GM18507 (cell line): ENCODE measurements at regions not wholly inside any gene's neighbourhood (a gene's known extent, or its start where the extent isn't known, plus 50 kb on each side); places are given as distances from the start of the nearest gene placed in this dataset.

Experiments used
- DNase-seq: peaks from one replicate; pipeline ENCODE4 v3.0.0; 2011; ENCODE audit warnings: low read depth; ENCODE audit not compliant: insufficient read length; ENCODE audit errors: extremely low spot score
- FAIRE-seq: peaks from 2 replicates; lab custom pipeline; 2011; peaks lifted over from hg19 to GRCh38; lab: Jason Lieb, UNC

DNA sequence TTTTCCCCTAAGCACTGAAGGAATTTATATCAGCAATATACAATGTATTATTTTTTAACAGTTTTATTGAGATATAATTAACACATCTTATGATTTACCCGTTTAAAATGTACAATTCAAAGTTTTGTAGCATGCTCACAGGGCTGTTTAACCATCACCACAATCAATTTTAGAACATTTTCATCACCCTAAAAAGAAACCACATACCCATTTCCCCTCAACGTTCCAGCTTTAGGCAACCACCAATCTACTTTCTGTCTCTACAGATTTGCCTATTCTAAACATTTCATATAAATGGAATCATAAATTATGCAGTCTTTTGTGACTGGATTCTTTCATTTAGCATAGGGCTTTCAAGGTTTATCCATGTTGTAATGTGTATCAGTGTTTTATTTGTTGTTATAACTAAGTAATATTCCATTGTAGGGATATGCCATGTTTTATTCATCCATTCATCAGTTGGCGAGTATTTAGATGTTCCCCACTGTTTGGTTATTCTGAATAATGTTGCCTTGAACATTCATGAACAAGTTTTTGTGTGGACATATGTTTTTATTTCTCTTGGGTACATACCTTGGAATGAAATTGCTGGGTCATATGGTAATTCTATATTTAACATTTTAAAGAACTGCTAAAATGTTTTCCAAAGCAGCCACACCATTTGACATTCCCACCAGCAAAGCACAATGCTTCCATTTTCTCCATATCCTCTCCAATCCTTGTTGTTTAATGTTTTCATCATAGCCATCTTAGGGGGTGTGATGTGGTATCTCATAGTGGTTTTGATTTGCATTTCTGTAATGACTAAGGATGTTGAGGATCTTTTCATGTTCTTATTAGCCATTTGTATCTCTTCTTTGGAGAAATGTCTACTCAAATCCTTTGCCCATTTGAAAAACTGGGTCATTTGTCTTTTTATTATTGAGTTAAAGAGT lies 188.5 kb downstream of the TM2D1 start:
- FAIRE-seq (no peak), DNase-seq (no peak)

DNA sequence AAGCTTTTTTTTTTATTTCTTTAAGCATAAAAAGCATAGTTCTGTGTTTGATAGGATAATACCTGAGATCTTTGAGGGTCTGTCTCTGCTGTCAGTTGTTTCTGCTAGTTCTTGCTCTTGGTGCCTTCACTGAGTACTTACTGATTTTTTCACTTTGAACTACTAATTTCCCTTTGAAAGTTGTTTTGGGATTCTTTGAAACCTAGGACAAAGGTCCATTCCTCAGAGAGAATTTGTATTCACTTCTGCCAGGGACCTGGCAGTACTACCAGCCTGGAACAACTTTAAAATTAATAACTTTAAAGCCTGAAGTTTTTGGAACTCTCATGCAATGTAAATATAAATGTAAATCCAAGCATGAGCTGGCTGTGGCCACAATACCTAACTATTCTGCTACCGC lies 190.1 kb downstream of the TM2D1 start:
- DNase-seq (no peak), FAIRE-seq (no peak)

DNA sequence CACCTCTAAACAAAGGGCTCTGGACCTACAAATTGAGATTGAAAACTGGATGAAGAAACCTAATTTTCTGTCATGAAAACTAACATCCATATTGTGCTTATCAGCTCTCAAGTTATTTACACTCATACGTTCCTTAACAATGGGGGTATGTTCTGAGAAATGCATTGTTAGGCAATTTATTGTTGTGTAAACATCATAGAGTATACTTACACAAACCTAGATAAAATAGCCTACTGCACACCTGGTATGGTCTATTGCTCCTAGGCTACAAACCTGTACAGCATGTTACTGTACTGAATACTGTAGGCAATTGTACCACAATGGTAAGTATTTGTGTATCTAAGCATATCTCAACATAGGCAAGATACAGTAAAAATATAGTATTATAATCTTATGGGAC lies 191.4 kb downstream of the TM2D1 start:
- DNase-seq (no peak), FAIRE-seq (no peak)

DNA sequence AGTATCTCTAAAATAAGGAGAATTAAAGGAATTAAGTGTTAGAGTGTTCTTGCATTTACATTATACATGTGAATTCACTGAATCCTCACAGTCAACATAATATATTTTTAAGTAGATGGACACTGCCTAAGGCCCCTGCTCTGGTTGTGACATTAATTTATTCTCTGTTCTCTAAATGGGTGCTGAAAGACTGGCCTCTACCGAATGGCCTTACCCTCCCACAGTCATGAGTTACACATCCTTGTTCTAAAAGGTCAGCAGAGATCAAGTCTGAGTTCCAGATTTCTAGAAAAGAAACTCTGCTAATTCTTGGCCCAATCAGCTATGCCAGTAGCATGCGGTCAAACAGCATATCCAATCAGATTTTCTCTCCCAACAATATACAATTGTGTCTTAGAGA lies 193.2 kb downstream of the TM2D1 start:
- DNase-seq (no peak), FAIRE-seq (no peak)

DNA sequence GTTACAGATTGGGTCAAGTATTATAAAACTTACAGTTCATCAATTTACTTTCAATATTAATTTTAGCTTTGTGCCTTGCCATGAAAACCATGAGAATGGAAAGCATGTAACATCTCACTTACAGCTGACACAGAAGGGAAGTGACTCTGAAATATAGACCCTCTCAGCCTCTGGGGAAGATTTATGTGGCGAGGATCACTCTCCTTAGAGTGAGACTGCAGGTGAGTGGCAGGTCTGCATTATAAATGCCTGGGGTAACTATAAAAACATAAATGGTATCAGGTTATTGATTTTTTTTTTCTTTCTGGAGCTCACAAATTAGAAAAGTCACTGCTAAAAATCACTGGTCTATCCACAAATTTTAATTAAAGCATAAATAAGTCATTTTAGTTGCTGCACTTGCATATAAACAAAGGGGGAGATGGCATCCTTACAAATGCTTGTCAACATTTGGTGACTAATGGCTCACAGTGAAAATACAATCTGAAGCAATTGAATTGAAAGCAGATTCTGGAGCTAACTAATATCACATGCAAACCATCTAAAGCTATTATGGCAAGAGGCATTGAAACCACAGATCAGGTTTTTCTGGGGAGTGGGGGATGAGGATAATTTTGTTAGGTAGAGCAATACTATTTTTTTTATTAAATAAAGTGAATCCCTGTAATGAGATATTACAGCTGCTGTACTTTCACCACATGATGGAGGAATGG lies 200.9 kb downstream of the TM2D1 start:
- FAIRE-seq (no peak), DNase-seq (no peak)

DNA sequence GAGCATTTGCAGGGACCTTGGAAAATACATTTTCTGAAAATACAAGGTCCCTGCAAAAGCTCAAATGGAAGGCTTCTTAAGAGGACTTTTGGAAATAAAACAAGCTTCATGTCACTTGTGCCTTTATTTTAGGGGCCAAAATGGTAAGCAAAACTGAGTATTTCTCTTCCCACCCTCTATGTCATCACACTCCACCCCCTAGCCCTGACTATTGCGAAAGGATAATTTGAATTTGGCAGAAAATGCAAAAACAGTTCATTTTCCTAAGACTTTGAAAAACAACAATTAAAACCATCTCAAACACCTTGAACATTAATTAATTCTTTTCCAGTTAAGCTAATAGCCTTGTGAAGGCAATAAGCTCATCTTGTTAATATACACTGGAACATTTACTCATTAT lies 201.7 kb downstream of the TM2D1 start:
- no peak for DNase-seq
- no peak for FAIRE-seq

DNA sequence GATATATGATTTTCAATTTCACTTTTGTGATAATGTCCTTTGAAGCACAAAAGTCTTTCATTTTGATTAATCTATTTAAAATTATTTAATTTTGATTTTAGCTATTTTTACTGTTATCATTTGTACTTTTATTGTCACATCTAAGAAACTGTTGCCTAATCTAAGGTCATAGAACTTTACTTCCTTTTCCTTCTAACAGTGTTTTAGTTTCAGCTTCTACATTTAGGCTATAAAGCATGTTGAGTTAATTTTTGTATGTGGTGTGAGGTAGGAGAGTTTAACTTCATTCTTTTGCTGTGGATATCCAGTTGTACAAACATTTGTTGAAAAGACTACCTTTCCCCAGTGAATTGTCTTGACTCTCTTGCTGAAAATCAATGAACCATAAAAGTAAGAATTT lies 204.5 kb downstream of the TM2D1 start:
- FAIRE-seq (no peak), DNase-seq (no peak)

DNA sequence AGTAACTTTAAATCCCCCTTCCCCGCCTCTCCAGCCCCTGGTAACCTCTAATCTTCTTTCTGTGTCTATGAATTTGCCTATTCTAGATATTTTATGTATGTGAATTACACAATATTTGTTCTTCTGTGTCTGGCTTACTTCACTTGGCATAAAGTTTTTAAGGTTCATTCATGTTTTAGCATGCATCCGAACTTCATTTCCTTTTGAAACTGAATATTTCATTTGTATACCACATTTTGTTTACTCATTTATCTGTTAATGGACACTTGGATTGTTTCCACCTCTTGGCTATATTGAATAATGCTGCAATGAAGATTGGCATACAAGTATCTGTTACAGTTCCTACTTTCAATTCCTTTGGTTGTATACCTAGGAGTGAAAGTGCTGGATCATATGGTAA lies 205.3 kb downstream of the TM2D1 start:
- no peak for DNase-seq
- FAIRE-seq = no peak

DNA sequence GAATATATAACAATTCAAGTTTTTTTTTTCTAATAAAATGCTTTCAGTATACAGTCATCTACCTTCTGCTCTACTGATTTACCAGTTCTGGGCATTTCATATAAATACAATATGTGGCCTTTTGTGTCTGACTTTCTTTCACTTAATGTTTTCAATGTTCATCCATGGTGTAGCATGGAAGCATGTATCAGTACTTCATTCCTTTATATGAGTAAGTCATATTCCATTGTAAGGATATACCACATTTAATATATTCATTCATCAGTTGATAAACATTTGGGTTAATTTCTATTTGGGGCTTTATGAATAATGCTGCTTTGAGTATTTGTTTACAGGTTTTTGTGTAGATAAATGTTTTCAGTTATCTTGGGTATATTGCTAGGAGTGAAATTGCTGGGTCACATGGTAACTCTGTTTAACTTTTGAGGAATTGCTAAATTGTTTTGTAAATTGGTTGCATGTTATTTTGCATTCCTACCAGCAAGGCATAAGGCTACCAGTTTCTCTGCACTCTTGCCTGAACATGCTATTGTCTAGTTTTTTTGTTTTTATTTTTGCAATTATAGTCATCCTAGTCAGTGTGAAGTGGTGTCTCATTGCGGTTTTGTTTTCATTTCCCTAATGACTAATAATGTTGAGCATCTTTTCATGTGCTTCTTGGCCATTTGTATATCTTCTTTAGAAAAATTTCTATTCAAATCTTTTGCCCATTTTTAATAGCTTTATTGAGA lies 206.1 kb downstream of the TM2D1 start:
- FAIRE-seq = no peak
- no peak for DNase-seq

DNA sequence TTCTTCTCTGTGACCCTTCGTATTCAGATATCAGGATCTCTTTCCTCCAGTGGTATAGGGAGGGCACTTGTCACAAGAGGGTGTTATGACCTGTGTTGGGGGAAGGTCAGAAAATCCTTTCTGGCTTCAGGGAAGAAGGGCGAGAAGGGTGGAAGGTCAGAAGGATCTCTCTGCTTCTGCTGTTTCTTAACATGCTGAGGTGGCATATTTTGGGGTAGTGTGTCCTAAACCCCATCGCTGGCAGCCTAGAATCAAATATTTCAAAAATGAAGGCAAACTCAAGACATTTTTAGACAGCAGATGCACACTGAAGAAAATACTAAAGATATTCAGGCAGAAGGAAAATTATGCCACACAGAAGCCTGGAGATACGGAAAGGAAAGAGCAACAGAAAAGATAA lies 207.6 kb downstream of the TM2D1 start:
- DNase-seq (no peak), FAIRE-seq (no peak)

DNA sequence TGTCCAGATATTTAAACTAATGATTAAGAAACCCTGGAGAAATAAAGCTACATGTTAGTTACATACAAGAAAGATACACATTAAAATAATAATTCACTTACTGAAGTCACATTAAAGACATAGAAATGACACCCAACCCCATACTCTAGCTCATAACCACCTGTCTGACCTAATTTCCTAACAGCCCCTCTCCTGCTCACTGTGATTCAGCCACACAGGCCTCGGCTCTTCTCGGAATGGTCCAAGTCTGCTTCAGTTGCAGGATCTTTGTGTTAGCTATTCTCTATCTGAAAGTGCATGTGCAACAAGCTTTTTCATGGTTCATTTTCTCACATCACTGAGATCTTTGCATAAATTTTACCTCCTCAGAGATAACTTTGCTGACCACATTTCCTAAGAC lies 209.8 kb downstream of the TM2D1 start:
- FAIRE-seq (no peak), DNase-seq (no peak)
